GM10248 (cell line): ENCODE measurements at regions not wholly inside any gene's neighbourhood (a gene's known extent, or its start where the extent isn't known, plus 50 kb on each side); places are given as distances from the start of the nearest gene placed in this dataset.

Source experiments
- CTCF ChIA-PET: fragments of 300-600 bp; sonication (Branson Sonifier 250); formaldehyde crosslinking; extraction: SDS; loops from one replicate; lab custom pipeline; 2021; ENCODE audit warnings: antibody characterized with exemption; lab: Yijun Ruan, JAX
- POLR2A ChIA-PET: fragments of 350-650 bp; sonication (Branson Sonifier 250); formaldehyde crosslinking; extraction: SDS; loops from one replicate; lab custom pipeline; 2020; ENCODE audit warnings: antibody characterized with exemption; lab: Yijun Ruan, JAX
- DNase-seq: peaks from one replicate; pipeline ENCODE4 v3.0.0; 2012; ENCODE audit errors: extremely low spot score
- TF ChIP-seq, protein P1 (sequence below): IDR thresholded peaks from 2 replicates; pipeline ENCODE4 v1.5.1; 2012; ENCODE audit warnings: mild to moderate bottlenecking, low read depth; ENCODE audit errors: extremely low read depth, missing control alignments, control extremely low read depth

DNA sequence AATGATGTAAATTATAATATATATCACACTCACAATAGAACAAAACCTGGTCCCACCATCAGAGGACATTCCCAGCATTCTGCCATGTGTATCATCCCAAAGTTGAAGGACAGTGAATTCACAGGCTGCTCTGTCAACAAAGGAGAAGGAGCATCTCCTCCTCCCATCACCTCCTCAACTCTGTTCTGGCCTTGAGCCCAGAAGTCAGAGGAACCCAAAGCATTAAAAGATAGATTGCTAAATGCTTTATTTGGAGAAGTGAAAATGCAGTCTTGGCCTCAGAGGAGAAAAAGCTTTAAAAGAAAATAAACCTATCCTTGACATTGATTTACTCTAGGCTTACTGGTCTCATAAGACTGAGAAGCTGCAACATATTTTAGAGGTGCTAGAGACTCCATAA lies 268.8 kb upstream of the RASGEF1B start:
- TF ChIP-seq, protein P1, sequence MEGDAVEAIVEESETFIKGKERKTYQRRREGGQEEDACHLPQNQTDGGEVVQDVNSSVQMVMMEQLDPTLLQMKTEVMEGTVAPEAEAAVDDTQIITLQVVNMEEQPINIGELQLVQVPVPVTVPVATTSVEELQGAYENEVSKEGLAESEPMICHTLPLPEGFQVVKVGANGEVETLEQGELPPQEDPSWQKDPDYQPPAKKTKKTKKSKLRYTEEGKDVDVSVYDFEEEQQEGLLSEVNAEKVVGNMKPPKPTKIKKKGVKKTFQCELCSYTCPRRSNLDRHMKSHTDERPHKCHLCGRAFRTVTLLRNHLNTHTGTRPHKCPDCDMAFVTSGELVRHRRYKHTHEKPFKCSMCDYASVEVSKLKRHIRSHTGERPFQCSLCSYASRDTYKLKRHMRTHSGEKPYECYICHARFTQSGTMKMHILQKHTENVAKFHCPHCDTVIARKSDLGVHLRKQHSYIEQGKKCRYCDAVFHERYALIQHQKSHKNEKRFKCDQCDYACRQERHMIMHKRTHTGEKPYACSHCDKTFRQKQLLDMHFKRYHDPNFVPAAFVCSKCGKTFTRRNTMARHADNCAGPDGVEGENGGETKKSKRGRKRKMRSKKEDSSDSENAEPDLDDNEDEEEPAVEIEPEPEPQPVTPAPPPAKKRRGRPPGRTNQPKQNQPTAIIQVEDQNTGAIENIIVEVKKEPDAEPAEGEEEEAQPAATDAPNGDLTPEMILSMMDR, result no peak
- CTCF ChIA-PET, result interaction anchor here (1.4 kb wide), 1 partner anchor 17 kb away, joined by 4 read pairs; no protein-coding TSS in a partner anchor
- POLR2A ChIA-PET, result no interaction called here
- no peak for DNase-seq

DNA sequence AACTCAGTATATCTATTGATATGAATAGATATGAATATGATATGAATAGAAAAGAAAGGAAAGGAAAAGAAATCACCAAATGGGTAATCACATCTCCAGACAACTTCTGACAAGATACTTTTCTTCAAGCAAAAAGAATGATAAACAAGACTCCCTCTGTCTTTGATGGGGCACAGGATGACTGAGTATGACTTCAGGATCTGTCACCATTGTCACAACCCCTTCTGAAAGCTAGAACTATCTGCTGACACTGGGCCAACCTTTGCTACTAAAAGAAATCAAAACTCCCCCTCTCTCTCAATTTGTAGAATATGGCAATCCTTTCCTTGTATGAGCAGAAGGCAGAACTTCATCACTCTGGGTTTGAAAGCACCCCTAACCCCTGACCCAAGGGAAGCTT lies 267.2 kb upstream of the RASGEF1B start:
- TF ChIP-seq, protein P1, result no peak
- CTCF ChIA-PET, result interaction anchor here (1.4 kb wide), 1 partner anchor 19 kb away, joined by 4 read pairs; no protein-coding TSS in a partner anchor
- DNase-seq, result no peak
- POLR2A ChIA-PET, result no interaction called here

- TF ChIP-seq, protein P1, result no peak
- no peak for DNase-seq
- CTCF ChIA-PET, result interaction anchor here (1.4 to 2.5 kb wide), 2 partner anchors 269 to 271 kb away, joined by 3 to 8 read pairs; no protein-coding TSS in a partner anchor
- POLR2A ChIA-PET, result no interaction called here
Observed at GRCh38 chr4:81737865-81738559, 266.3 kb upstream of the RASGEF1B start.

DNA sequence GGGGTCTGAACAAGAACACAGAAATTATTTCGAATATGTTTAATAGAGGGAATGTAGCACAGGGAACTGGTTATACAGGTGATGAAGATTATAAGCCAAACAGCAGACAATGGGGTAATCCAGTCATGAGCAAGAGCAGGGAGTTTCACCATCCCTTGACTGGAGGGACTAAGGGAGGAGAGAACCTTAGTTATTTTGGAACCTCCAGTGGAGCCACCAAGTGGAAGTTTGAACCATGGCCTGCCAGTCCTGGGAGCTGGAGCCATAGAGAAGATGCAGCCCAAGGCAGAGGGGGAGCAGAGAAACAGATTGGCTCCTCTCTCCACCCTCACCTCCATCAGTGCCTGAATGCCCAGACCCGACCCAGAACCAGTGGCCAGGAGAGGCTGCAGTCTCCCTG lies 264.6 kb upstream of the RASGEF1B start:
- POLR2A ChIA-PET, result no interaction called here
- TF ChIP-seq, protein P1, result no peak
- CTCF ChIA-PET, result interaction anchor here (2.5 kb wide), 1 partner anchor 269 kb away, joined by 8 read pairs; no protein-coding TSS in a partner anchor
- no peak for DNase-seq

DNA sequence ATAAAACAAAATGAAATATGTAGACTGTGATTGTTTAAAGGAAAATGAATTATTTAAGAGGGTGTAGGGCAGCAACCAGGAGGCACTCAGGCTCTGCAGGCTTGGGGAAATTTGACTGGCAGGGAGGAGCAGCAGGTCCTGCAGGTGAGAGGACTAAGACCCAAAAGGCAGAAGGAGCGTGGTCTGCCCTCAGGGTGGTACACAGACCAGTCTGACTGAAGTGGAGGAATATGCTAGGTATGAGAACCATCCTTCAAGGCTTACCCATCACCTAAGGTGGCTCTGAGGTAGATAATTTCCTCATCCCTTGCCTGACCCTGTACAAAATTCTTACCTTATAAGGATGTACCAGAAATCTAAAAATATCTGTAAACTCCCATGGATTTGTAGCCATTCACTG lies 261.3 kb upstream of the RASGEF1B start:
- ChIA-PET CTCF (no interaction called here), POLR2A (no interaction called here)
- TF ChIP-seq, protein P1, result no peak
- DNase-seq, result no peak

GRCh38 chr4:81724925-81725329 lies 253.2 kb upstream of the RASGEF1B start:
- ChIA-PET POLR2A (no interaction called here), CTCF (interaction anchor here (1.5 to 1.9 kb wide), 2 partner anchors 21 to 60 kb away, joined by 4 read pairs; no protein-coding TSS in a partner anchor)
- peak; percentile 19 for DNase-seq
- TF ChIP-seq, protein P1, result no peak
